Osteocyte (in vitro differentiated cells): ENCODE measurements at regions not wholly inside any gene's neighbourhood (a gene's known extent, or its start where the extent isn't known, plus 50 kb on each side); places are given as distances from the start of the nearest gene placed in this dataset.

Experiments
- DNase-seq: peaks from one replicate; pipeline ENCODE4 v3.0.0; 2021; ENCODE audit warnings: mixed read lengths; ENCODE audit not compliant: unreplicated experiment; ENCODE audit errors: extremely low spot score
- H3K27ac Mint-ChIP-seq: one replicate; pipeline ENCODE4 v1.8.0; 2021; ENCODE audit warnings: mild to moderate bottlenecking, mixed read lengths; ENCODE audit not compliant: unreplicated experiment
- H3K27me3 Mint-ChIP-seq: one replicate; pipeline ENCODE4 v1.8.0; 2021; ENCODE audit warnings: mixed read lengths; ENCODE audit not compliant: unreplicated experiment
- H3K36me3 Mint-ChIP-seq: one replicate; pipeline ENCODE4 v1.8.0; 2021; ENCODE audit warnings: mixed read lengths; ENCODE audit not compliant: unreplicated experiment
- H3K4me1 Mint-ChIP-seq: one replicate; pipeline ENCODE4 v1.8.0; 2021; ENCODE audit warnings: mixed read lengths; ENCODE audit not compliant: unreplicated experiment
- H3K4me3 Mint-ChIP-seq: one replicate; pipeline ENCODE4 v1.8.0; 2021; ENCODE audit warnings: mild to moderate bottlenecking, moderate library complexity, mixed read lengths; ENCODE audit not compliant: unreplicated experiment
- H3K9me3 Mint-ChIP-seq: one replicate; pipeline ENCODE4 v1.8.0; 2021; ENCODE audit warnings: mixed read lengths; ENCODE audit not compliant: unreplicated experiment
- TF ChIP-seq, protein P1 (sequence below): fragments of 200-600 bp; sonication (generic); IDR thresholded peaks from 2 replicates; pipeline ENCODE4 v1.5.0; 2021; ENCODE audit warnings: antibody characterized with exemption, mild to moderate bottlenecking, moderate library complexity

DNA sequence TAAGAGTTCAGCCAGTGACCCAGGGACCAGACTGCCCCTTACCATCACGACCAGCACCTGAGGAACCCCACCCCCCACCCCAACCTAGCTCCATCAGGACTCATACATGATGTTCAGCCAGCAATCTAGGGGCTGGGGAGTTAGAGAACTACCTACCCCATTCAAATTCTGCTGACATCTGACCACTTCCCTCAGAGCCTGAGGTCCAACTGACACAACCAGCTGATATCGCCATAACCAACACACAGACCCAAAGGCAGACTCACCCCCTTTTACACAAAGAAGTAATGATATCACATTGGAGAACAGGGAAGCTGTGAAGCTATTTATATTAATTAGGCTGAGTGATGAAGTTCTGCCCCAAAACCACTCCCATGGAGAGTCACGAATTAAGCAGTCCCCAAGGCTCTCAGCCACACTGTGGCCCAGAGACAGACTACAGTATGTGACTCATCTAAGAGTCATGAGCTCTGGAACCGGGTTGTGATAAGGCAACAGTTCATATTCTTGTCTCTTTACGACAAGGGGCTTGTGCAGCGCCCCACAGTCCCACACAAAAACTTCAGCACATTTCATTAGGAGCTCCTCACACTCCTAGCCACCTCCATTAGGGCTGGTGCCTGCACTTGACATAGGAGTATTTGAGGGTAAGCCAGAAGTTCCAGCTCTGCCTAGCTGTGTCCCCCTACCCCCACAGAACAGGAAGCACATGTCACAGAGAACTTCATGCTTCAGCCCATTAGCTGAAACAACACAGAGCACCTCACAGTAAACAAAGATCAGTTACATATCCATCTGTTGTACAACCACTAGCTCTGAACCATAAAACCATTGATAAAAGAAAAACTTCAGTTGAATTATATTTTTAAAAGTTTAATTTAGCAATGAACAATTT is 184.7 kb upstream of the ZCCHC13 start:
- H3K9me3 Mint-ChIP-seq: no peaks in the 10 kb centered on the region
- peak overlapping the region; percentile 15 for H3K27ac Mint-ChIP-seq
- TF ChIP-seq, protein P1, sequence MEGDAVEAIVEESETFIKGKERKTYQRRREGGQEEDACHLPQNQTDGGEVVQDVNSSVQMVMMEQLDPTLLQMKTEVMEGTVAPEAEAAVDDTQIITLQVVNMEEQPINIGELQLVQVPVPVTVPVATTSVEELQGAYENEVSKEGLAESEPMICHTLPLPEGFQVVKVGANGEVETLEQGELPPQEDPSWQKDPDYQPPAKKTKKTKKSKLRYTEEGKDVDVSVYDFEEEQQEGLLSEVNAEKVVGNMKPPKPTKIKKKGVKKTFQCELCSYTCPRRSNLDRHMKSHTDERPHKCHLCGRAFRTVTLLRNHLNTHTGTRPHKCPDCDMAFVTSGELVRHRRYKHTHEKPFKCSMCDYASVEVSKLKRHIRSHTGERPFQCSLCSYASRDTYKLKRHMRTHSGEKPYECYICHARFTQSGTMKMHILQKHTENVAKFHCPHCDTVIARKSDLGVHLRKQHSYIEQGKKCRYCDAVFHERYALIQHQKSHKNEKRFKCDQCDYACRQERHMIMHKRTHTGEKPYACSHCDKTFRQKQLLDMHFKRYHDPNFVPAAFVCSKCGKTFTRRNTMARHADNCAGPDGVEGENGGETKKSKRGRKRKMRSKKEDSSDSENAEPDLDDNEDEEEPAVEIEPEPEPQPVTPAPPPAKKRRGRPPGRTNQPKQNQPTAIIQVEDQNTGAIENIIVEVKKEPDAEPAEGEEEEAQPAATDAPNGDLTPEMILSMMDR: no peak
- no peak for DNase-seq
- H3K4me1 Mint-ChIP-seq: peaks cover 8% of the 10 kb centered on the region
- H3K4me3 Mint-ChIP-seq: no peak overlapping the region
- no peaks in the 10 kb centered on the region for H3K36me3 Mint-ChIP-seq
- H3K27me3 Mint-ChIP-seq: no peaks in the 10 kb centered on the region

DNA sequence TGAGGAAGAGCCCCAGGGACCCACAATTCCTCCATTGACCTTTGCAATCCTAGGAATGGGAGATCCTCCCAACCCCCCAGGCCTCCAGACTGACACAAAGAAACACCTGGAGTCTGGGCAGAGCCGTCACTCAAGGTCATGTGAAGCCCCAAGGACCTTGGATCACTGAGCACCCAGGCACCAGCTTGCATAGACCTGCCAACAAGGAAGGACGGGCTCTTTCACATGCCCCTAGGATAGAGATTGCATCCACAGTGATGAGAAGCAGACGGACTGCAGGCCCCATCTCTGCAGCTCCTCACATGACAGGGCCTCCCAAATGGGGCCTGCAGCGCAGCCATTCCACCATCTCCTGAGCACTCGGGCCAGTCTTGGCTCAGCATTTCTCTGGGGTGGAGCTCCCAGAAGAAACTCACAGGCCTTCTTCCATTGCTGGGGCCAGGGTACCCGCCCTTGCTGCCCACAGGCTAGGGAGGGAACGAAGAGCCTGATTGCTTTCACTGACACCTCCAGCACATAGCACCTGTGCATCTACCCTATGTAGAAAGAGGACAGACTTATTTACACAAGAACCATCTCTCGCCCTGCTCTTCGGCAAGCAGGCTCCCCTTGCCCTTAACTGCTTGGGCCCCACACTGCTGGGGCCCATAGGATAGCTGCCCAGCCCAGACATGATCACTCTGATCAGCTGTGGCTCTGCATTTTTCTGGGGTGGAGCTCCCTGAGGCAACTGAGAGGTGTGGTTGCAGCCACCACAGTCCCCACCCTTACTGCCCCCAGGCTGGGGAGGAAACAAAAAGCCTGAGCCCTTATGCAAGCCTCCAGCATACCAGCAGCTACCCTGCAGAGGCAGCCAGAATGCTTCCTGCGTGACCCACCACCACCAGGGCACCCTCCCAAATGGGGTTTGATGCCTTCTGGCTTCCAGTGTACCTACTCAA is 185.7 kb upstream of the ZCCHC13 start:
- Mint-ChIP-seq H3K27me3 (no peaks in the 10 kb centered on the region), H3K27ac (no peak overlapping the region), H3K36me3 (no peaks in the 10 kb centered on the region), H3K4me1 (peaks cover 8% of the 10 kb centered on the region), H3K4me3 (no peak overlapping the region), H3K9me3 (peaks cover under 1% of the 10 kb centered on the region)
- TF ChIP-seq, protein P1: no peak
- DNase-seq: no peak

DNA sequence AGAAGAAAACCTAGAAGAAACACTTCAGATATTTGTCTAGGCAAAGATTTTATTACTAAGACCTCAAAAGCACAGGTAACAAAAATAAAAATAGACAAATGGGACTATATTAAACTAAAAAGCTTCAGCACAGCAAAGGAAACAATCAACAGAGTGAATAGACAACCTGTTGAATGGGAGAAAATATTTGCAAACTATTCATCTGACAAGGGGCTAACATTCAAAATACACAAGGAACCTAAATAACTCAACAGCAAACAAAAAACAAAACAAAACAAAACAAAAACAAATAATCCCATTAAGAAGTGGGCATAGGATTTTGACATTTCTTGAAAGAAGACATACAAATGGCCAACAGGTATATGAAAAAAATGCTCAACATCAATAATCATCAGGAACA is 192.7 kb upstream of the ZCCHC13 start:
- Mint-ChIP-seq H3K9me3 (peaks cover 26% of the 10 kb centered on the region), H3K4me3 (no peak overlapping the region)

DNA sequence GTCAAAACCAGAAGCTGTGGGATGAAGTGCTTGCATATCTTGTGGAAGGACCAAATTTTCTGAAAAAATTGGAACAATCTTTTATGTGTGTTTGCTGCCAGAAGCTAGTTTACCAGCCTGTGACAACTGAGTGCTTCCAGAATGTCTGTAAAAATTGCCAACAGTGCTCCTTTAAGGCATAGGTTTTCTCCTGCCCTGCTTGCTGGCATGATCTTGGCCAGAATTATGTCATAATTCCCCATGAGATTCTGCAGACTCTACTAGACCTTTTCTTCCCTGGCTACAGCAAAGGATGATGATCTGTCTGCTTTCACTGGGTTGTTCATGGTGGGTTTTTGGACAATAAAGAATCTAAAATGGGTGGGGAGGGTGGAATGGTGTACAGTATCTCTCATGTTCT is 196.3 kb upstream of the ZCCHC13 start:
- TF ChIP-seq, protein P1: no peak
- no peak for DNase-seq
- peaks cover 3% of the 10 kb centered on the region for H3K4me1 Mint-ChIP-seq
- H3K4me3 Mint-ChIP-seq: no peak overlapping the region
- peaks cover 35% of the 10 kb centered on the region for H3K9me3 Mint-ChIP-seq
- H3K36me3 Mint-ChIP-seq: peaks cover 15% of the 10 kb centered on the region
- no peak overlapping the region for H3K27ac Mint-ChIP-seq
- no peaks in the 10 kb centered on the region for H3K27me3 Mint-ChIP-seq

More for the DNA sequence above, 192.7 kb upstream of the ZCCHC13 start:
- no peak overlapping the region for H3K27ac Mint-ChIP-seq
- DNase-seq: no peak
- H3K4me1 Mint-ChIP-seq: no peaks in the 10 kb centered on the region
- H3K36me3 Mint-ChIP-seq: peaks cover 11% of the 10 kb centered on the region
- TF ChIP-seq, protein P1: no peak
- H3K27me3 Mint-ChIP-seq: no peaks in the 10 kb centered on the region
